ENCODE measurements at regions not wholly inside any gene's neighbourhood (a gene's known extent, or its start where the extent isn't known, plus 50 kb on each side); places are given as distances from the start of the nearest gene placed in this dataset.
A peak's percentile ranks its signal among the peaks of the same experiment; 100 is the strongest.

DNA sequence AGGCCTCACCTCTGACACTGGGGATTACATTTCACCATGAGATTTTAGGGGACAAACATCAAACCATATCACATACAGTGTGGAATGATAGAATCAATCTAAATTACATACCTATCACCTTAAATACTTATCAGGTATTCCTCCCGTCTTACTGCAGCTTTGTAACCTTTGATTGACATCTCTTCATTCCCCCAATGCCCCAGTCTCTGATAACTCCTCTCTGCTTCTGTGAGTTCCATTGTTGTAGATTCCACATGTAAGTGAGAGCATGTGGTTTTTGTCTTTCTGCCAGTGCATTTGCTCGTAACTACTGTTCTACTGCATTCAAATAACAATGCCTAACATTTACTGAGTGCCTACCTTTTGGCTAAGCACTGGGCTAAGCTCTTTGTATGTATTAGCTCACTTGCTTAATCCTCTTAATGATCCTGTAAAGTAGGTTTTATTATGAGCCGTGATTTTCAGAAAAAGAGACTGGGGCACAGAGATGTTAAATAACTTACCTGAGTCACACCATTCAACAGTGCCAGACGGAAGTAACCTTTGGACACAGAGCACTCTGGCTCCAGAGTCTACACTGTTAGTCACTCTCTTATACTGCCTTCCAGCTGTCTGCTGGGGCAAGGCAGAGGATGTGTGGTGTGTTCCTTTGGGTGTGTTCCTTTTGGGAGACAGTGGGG, 63.7 kb upstream of the ESX1 start:
- DNase-seq (ENCODE audit: low read depth in 2 of 2) = peak; percentile 41 to 67
- H3K4me3 ChIP-seq (replicated peaks in 1 of 2; ENCODE audit: low read depth in 2 of 2, low read length in 2 of 2) = no peak overlapping the region
- no peak for TF ChIP-seq CTCF (IDR thresholded peaks at IDR 0.05; ENCODE audit: low read depth, low read length)

DNA sequence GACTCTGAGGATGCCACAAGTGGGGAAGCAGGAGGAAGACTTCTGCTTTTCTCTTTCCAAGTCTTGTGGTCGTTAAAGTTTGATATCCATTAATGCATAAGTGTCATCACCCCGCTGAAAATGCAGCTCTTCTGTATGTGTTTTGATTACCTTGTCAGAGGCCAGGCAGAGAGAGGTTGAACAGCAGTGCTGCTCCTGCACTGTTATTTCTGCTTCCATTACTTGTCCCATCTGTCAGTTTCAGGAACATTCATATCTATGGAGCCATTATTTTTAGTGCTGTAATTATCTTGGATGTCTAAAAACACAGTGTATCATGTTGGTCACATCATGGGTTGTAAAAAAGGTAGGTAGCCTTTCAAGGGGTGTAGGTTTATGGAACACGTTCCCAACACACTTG, 62.0 kb upstream of the ESX1 start:
- no peak for TF ChIP-seq CTCF (IDR thresholded peaks at IDR 0.05; ENCODE audit: low read depth, low read length)

DNA sequence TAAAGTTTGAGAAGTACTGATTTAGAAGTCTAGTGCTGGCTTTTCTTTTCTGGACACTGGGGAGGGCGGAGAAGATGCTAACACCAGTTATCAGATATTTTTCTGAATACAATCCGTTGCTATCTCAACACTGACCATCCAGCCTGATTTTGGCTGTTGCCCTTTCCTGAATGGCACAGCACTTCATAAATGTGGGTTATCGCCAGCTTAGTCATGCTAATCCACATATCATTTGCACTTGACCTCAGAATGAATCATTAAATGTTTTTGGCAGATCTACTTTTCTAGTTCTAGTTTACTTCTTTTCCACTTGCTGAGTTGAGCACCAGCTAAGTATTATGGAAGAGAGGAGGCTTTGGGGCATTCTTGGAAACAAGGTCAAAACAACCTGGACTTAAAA, 60.8 kb upstream of the ESX1 start:
- DNase-seq (ENCODE audit: low read depth in 2 of 2) = peak; percentile 35 to 38
- TF ChIP-seq CTCF (IDR thresholded peaks at IDR 0.05; ENCODE audit: low read depth, low read length) = no peak

More for the DNA sequence above, 62.0 kb upstream of the ESX1 start:
- H3K4me3 ChIP-seq (replicated peaks in 1 of 2; ENCODE audit: low read depth in 2 of 2, low read length in 2 of 2) = no peak overlapping the region
- DNase-seq (ENCODE audit: low read depth in 2 of 2) = no peak

GRCh38 chrX:104310657-104311254, 56.0 kb upstream of the ESX1 start:
- DNase-seq (ENCODE audit: low read depth in 2 of 2) = no peak
- no peak overlapping the region for H3K4me3 ChIP-seq (replicated peaks in 1 of 2; ENCODE audit: low read depth in 2 of 2, low read length in 2 of 2)
- no peak for TF ChIP-seq CTCF (IDR thresholded peaks at IDR 0.05; ENCODE audit: low read depth, low read length)

More for the DNA sequence above, 60.8 kb upstream of the ESX1 start:
- no peak overlapping the region for H3K4me3 ChIP-seq (replicated peaks in 1 of 2; ENCODE audit: low read depth in 2 of 2, low read length in 2 of 2)

GRCh38 chrX:104310090-104310489, 55.4 kb upstream of the ESX1 start:
- peak; percentile 53 to 56 for DNase-seq (ENCODE audit: low read depth in 2 of 2)
- TF ChIP-seq CTCF (IDR thresholded peaks at IDR 0.05; ENCODE audit: low read depth, low read length) = peak; percentile 43
- H3K4me3 ChIP-seq (replicated peaks in 1 of 2; ENCODE audit: low read depth in 2 of 2, low read length in 2 of 2) = peak overlapping the region; percentile 22 to 30

- TF ChIP-seq CTCF (IDR thresholded peaks at IDR 0.05; ENCODE audit: low read depth, low read length) = no peak
- DNase-seq (ENCODE audit: low read depth in 2 of 2) = no peak
- no peak overlapping the region for H3K4me3 ChIP-seq (replicated peaks in 1 of 2; ENCODE audit: low read depth in 2 of 2, low read length in 2 of 2)
Observed at GRCh38 chrX:104309169-104309568, 54.4 kb upstream of the ESX1 start.
